HepG2 (cell line): ENCODE measurements at regions not wholly inside any gene's neighbourhood (a gene's known extent, or its start where the extent isn't known, plus 50 kb on each side); places are given as distances from the start of the nearest gene placed in this dataset.

ENCODE experiments used
- AGO1 ChIP-seq: fragments of 200-400 bp; formaldehyde crosslinking; IDR thresholded peaks from 2 replicates; pipeline ENCODE4 v1.6.1; 2017; ENCODE audit warnings: mild to moderate bottlenecking, low read depth, low read length, moderate library complexity; ENCODE audit not compliant: poor library complexity, severe bottlenecking
- ESRRA ChIP-seq: sonication (generic); formaldehyde crosslinking; IDR thresholded peaks from 2 replicates; pipeline ENCODE4 v1.5.1; 2020; ENCODE audit warnings: mild to moderate bottlenecking, low read depth, missing genetic modification reagents
- KAT8 ChIP-seq: IDR thresholded peaks from 2 replicates; pipeline ENCODE4 v1.6.1; 2016; ENCODE audit warnings: missing genetic modification reagents, missing compliant biosample characterization
- KLF16 ChIP-seq, 2 experiments: sonication (generic) in 1 of 2; formaldehyde crosslinking in 1 of 2; IDR thresholded peaks; 2 replicates each; pipeline versions ENCODE4 v1.6.1 to v1.8.0; 2016 to 2023; ENCODE audit warnings: missing genetic modification reagents in 2 of 2, missing compliant biosample characterization in 1 of 2
- MEIS1 ChIP-seq: sonication (generic); formaldehyde crosslinking; IDR thresholded peaks from 2 replicates; pipeline ENCODE4 v1.9.0; 2021; ENCODE audit warnings: mild to moderate bottlenecking, missing genetic modification reagents, moderate library complexity, borderline replicate concordance
- NPAS2 ChIP-seq: sonication (generic); formaldehyde crosslinking; IDR thresholded peaks from 2 replicates; pipeline ENCODE4 v1.8.0; 2022; ENCODE audit warnings: mild to moderate bottlenecking, missing genetic modification reagents, borderline replicate concordance
- RFX3 ChIP-seq: IDR thresholded peaks from 2 replicates; pipeline ENCODE4 v1.6.1; 2016; ENCODE audit warnings: missing biosample characterization, missing genetic modification reagents
- RFXAP ChIP-seq: sonication (generic); formaldehyde crosslinking; IDR thresholded peaks from 2 replicates; pipeline ENCODE4 v1.4.0; 2020; ENCODE audit warnings: missing genetic modification reagents, borderline replicate concordance
- SKI ChIP-seq: fragments of 450-650 bp; IDR thresholded peaks from one replicate; pipeline ENCODE4 v1.6.1; 2018; ENCODE audit warnings: mild to moderate bottlenecking; ENCODE audit not compliant: partially characterized antibody
- ZBTB42 ChIP-seq: sonication (generic); formaldehyde crosslinking; IDR thresholded peaks from 2 replicates; pipeline ENCODE4 v1.5.0; 2020; ENCODE audit warnings: mild to moderate bottlenecking, missing genetic modification reagents
- ZEB1 ChIP-seq: IDR thresholded peaks from 2 replicates; pipeline ENCODE4 v1.6.1; 2012; ENCODE audit warnings: mild to moderate bottlenecking, low read depth, inconsistent platforms; ENCODE audit not compliant: insufficient replicate concordance
- ZFY ChIP-seq: sonication (generic); formaldehyde crosslinking; IDR thresholded peaks from 2 replicates; pipeline ENCODE4 v1.4.0; 2020; ENCODE audit warnings: missing genetic modification reagents
- ZNF17 ChIP-seq: sonication (generic); formaldehyde crosslinking; IDR thresholded peaks from 2 replicates; pipeline ENCODE4 v1.5.0; 2020; ENCODE audit warnings: mild to moderate bottlenecking, missing genetic modification reagents
- ZNF30 ChIP-seq: sonication (generic); formaldehyde crosslinking; IDR thresholded peaks from 2 replicates; pipeline ENCODE4 v1.5.0; 2020; ENCODE audit warnings: mild to moderate bottlenecking, missing genetic modification reagents
- TF ChIP-seq, protein P1 (sequence below): sonication (generic); formaldehyde crosslinking; IDR thresholded peaks from 2 replicates; pipeline ENCODE4 v1.5.0; 2020; ENCODE audit warnings: mild to moderate bottlenecking, missing genetic modification reagents, borderline replicate concordance
- TF ChIP-seq, protein P2 (sequence below): IDR thresholded peaks from 2 replicates; pipeline ENCODE4 v1.6.1; 2018; ENCODE audit warnings: missing genetic modification reagents
- TF ChIP-seq, protein P3 (sequence below): sonication (generic); formaldehyde crosslinking; IDR thresholded peaks from 2 replicates; pipeline ENCODE4 v1.8.1; 2023; ENCODE audit warnings: mild to moderate bottlenecking, missing genetic modification reagents, borderline replicate concordance
- TF ChIP-seq, protein P4 (sequence below): sonication (generic); formaldehyde crosslinking; IDR thresholded peaks from 2 replicates; pipeline ENCODE4 v1.4.0; 2020; ENCODE audit warnings: low read depth, mild to moderate bottlenecking, missing genetic modification reagents
- TF ChIP-seq, protein P5 (sequence below): sonication (generic); formaldehyde crosslinking; IDR thresholded peaks from 2 replicates; pipeline ENCODE4 v1.4.0; 2020; ENCODE audit warnings: missing genetic modification reagents, borderline replicate concordance

DNA sequence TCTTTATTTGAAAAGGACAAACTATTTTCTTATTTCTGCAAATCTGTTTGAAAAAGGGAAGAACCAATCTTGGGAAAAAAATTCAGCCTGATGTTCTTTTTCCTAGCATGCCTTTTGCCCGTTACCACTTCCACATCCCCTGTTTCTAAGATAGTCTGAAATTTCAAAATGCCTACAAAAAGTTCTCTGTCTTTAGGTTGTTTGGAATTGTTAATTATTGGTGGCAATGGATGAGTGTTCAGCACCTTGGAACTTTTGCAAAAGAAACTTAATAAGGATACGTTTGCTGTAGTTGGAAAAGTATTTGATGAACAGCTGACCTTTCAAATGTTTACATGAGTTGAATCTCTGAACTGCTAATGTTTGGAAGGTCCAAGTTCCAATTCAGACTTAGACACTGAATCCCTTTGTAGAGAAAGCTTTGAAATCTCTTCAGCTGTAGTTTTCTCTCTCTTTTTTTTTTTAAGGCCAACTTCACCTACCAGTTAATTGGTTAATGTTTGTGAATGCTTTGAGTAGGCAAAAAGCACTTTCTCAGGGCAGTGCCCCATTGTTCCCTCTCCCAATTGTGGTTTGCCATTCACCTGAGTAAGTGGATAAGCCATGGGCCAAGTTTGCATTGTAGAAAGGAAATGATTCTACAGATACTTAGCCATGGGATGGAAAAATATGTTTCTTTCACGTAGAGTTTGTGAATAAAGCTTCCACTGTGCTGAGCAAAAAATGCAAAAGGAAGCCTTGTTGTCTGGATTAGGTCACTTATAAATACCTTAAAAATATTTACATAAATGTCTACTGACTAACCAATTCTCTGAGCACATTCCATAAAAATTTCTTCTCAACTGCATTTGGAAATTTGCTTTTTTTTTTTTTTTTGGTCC lies 156.4 kb upstream of the ELL2 start (continued):
- TF ChIP-seq, protein P1, sequence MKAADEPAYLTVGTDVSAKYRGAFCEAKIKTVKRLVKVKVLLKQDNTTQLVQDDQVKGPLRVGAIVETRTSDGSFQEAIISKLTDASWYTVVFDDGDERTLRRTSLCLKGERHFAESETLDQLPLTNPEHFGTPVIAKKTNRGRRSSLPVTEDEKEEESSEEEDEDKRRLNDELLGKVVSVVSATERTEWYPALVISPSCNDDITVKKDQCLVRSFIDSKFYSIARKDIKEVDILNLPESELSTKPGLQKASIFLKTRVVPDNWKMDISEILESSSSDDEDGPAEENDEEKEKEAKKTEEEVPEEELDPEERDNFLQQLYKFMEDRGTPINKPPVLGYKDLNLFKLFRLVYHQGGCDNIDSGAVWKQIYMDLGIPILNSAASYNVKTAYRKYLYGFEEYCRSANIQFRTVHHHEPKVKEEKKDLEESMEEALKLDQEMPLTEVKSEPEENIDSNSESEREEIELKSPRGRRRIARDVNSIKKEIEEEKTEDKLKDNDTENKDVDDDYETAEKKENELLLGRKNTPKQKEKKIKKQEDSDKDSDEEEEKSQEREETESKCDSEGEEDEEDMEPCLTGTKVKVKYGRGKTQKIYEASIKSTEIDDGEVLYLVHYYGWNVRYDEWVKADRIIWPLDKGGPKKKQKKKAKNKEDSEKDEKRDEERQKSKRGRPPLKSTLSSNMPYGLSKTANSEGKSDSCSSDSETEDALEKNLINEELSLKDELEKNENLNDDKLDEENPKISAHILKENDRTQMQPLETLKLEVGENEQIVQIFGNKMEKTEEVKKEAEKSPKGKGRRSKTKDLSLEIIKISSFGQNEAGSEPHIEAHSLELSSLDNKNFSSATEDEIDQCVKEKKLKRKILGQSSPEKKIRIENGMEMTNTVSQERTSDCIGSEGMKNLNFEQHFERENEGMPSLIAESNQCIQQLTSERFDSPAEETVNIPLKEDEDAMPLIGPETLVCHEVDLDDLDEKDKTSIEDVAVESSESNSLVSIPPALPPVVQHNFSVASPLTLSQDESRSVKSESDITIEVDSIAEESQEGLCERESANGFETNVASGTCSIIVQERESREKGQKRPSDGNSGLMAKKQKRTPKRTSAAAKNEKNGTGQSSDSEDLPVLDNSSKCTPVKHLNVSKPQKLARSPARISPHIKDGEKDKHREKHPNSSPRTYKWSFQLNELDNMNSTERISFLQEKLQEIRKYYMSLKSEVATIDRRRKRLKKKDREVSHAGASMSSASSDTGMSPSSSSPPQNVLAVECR (CRISPR knock-in tag): no peak; the same call in 1 of the 2 replicates
- TF ChIP-seq ZBTB42 (CRISPR knock-in tag) (no peak), KAT8 (CRISPR knock-in tag) (peak; percentile 45; the same call in 1 of the 2 replicates), ZNF17 (CRISPR knock-in tag) (no peak), SKI (peak; percentile 55), NPAS2 (CRISPR knock-in tag) (no peak), RFX3 (CRISPR knock-in tag) (no peak), ZFY (CRISPR knock-in tag) (no peak), ZNF30 (CRISPR knock-in tag) (no peak), RFXAP (CRISPR knock-in tag) (peak; percentile 31; the same call in 1 of the 2 replicates), ESRRA (peak; percentile 41; the same call in 1 of the 2 replicates), AGO1 (no peak), KLF16 (CRISPR knock-in tag; IDR thresholded peaks at IDR 0.05) (peak in 1 of 2 experiments; percentile 74; a peak in 2 of 4 replicates), ZEB1 (peak; percentile 60), MEIS1 (no peak)
- TF ChIP-seq, protein P2, sequence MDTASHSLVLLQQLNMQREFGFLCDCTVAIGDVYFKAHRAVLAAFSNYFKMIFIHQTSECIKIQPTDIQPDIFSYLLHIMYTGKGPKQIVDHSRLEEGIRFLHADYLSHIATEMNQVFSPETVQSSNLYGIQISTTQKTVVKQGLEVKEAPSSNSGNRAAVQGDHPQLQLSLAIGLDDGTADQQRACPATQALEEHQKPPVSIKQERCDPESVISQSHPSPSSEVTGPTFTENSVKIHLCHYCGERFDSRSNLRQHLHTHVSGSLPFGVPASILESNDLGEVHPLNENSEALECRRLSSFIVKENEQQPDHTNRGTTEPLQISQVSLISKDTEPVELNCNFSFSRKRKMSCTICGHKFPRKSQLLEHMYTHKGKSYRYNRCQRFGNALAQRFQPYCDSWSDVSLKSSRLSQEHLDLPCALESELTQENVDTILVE: no peak; the same call in 1 of the 2 replicates
- TF ChIP-seq, protein P3, sequence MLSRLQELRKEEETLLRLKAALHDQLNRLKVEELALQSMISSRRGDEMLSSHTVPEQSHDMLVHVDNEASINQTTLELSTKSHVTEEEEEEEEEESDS: no peak
- TF ChIP-seq, protein P4, sequence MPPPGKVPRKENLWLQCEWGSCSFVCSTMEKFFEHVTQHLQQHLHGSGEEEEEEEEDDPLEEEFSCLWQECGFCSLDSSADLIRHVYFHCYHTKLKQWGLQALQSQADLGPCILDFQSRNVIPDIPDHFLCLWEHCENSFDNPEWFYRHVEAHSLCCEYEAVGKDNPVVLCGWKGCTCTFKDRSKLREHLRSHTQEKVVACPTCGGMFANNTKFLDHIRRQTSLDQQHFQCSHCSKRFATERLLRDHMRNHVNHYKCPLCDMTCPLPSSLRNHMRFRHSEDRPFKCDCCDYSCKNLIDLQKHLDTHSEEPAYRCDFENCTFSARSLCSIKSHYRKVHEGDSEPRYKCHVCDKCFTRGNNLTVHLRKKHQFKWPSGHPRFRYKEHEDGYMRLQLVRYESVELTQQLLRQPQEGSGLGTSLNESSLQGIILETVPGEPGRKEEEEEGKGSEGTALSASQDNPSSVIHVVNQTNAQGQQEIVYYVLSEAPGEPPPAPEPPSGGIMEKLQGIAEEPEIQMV (CRISPR knock-in tag): no peak
- TF ChIP-seq, protein P5, sequence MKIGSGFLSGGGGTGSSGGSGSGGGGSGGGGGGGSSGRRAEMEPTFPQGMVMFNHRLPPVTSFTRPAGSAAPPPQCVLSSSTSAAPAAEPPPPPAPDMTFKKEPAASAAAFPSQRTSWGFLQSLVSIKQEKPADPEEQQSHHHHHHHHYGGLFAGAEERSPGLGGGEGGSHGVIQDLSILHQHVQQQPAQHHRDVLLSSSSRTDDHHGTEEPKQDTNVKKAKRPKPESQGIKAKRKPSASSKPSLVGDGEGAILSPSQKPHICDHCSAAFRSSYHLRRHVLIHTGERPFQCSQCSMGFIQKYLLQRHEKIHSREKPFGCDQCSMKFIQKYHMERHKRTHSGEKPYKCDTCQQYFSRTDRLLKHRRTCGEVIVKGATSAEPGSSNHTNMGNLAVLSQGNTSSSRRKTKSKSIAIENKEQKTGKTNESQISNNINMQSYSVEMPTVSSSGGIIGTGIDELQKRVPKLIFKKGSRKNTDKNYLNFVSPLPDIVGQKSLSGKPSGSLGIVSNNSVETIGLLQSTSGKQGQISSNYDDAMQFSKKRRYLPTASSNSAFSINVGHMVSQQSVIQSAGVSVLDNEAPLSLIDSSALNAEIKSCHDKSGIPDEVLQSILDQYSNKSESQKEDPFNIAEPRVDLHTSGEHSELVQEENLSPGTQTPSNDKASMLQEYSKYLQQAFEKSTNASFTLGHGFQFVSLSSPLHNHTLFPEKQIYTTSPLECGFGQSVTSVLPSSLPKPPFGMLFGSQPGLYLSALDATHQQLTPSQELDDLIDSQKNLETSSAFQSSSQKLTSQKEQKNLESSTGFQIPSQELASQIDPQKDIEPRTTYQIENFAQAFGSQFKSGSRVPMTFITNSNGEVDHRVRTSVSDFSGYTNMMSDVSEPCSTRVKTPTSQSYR (CRISPR knock-in tag): peak; percentile 24; the same call in 1 of the 2 replicates
